Putamen (tissue), 1 donor: ENCODE measurements at regions not wholly inside any gene's neighbourhood (a gene's known extent, or its start where the extent isn't known, plus 50 kb on each side); places are given as distances from the start of the nearest gene placed in this dataset.
"Not testable (repeated sequence)": the region's sequence is repeated elsewhere in the genome, so short reads cannot be mapped to it uniquely, and the experiment has no call there.

Experiments
- DNase-seq: peaks from one replicate; pipeline ENCODE4 v3.0.0-alpha.2; 2016; ENCODE audit warnings: low spot score

DNA sequence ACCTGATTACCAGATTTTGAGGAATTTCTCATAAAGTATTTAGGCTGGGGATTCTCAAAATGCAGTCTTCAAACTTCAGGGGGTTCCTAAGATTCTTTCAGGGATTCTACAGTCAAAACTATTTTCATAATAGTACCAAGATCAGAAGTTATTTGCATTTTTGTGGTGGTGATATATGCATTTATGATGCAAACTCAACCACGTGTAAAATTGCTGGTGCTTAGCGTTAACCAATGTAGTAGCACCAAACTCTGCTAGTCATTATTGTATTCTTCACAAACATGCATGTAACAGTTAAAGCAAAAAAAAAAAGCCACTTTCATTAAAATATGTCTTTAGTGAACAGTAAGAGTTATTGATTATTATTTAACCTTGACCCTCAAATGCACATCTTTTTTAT, 274.9 kb upstream of the DNAJC19 start:
- no peak for DNase-seq

DNA sequence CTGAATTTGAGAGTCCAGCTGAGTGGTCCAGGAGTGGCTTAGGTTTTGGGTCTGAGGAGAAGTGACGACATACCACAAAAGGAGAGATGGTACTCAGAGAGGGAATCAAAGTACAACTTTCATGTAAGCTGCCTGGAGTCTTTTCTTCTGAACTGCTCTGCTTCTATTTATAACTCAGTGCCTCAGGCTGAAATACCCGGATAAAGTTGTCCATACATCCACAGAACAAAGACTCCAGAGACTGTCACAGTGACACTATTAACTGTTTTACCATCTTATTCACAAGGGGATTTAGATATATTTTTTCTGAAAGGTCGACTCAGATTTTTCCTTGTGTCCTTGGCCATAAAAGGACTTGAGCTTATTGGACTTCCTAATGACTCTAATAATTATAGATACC, 264.3 kb upstream of the DNAJC19 start:
- DNase-seq, result no peak

DNA sequence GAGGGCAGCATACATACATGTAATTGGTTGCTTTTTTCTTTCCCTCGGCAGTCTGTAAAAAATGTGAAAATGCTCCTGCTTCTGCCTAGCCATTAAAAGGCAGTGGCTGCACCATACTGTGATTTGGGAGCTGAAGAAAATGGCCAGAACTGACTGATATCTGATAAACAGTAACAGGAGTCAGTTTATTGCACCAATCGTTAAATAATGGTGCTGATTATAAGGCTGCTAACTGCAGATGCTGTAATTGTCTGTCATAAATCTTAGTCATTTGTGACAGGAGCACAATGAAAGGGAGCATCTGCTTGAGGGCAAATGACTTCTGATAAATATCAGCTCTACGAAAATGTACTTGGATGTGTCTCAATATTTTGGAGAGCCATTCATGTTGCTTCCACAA, 263.1 kb upstream of the DNAJC19 start:
- no peak for DNase-seq

DNA sequence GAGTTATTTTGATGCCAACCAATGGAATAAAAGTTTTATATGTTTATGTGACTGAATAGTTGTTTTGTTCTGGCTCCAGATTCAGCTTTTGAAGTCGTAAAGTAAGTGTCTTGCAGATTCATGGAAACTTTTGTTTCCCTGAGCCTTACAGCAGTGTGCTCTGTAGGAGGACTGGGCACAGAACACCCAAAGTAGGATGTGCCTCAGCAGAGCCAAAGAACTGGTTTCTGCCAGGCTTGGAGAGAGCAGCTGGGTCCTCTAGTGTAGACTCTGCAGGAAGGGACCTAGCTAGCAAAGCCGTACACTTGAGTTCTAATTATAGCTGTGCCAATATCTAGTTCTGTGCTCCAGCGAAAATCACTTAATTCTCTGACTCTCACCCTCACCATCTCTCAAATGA, 261.2 kb upstream of the DNAJC19 start:
- DNase-seq, result no peak

DNA sequence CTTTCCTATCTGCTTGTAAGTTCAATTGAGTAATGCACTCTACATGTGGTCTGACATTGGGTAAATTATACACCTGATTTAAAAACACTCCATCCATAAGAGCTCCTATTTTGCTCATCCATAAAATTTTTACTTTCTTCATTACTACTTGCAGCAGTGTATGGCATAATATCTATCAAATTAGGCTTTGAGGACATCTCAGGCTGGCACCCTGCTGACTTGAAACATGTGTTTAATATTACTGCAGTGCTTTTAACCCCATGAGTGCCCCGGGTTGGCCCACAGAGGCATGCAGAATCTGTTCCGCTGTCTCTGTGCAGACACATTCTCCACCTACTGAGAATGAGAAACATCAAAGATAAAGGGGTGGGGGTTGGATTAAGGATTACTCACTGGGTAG, 249.9 kb upstream of the DNAJC19 start:
- DNase-seq, result no peak

DNA sequence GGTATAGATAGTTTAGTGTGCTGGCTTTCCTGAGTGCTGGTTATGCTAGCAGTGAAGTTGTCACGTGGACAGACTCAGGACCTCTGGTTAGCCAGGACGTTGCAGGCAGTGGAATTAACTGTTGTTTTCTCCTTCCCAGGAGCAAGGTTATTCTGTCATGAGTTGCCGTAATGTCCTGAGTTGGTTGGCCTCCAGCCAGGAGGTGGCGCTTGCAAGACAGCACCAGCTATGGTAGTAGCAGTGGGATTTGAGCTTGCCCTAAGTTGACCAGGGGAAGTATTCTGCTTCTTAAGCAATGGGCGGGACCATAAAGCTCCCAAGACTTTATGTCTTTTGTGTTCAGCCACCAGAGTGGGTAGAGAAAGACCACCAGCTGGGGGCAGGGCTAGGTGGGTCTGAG, 240.7 kb upstream of the DNAJC19 start:
- DNase-seq, result no peak

DNA sequence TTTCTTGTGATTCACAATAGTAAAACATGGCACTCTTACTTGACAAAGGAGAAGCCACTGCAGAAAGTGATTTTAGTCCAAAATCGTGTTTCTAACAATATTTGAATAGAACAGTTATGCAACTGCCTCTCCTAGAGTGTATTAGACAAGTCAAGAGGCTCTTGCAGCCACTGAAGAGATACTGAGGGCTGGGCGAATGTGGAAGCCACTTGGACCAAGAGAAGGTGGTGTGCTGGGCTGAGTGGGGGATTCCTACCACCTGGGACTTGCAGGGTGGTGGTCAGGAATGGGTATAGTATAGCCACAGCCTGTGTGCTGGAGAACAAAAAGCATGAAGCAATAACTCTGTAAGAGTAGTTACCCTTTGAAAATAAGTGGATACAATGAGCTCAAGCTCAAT, 223.8 kb upstream of the DNAJC19 start:
- no peak for DNase-seq

DNA sequence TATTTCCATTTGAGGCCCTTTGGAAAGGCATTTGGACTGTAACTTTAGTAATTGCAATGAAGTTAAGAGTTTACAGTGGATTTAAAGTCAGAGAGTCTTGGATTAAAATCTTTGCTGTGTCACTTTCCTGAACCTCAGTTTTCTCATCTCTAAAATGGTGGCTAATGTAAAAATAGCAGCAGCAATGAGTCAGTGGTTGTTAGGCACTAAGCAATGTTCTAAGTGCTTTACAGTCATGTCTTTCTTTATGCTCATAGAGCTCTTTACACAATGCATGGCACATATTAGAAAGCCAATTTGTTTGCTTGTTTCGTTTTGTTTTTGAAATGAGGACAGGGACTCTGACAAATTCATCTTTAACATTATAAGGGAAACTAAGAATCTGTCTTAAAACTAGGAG, 222.7 kb upstream of the DNAJC19 start:
- no peak for DNase-seq

DNA sequence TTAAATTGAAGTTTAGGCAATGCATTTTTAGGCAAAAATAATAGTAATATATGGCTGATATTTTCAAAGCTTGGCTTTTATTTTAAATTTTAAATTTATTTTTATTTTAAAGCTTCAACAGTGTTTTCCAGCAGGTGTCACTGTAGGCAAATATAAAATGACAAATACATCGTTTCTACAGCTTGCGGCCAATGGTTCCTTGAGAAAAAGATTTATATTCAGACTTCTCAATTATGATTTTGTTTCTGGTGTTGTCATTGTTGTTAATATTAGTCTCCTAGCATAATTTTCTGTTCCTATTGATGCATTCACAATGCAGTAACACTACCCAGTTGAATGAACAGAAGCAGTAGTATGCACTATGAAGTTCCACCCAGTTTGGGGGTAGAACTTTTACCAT, 220.7 kb upstream of the DNAJC19 start:
- no peak for DNase-seq

DNA sequence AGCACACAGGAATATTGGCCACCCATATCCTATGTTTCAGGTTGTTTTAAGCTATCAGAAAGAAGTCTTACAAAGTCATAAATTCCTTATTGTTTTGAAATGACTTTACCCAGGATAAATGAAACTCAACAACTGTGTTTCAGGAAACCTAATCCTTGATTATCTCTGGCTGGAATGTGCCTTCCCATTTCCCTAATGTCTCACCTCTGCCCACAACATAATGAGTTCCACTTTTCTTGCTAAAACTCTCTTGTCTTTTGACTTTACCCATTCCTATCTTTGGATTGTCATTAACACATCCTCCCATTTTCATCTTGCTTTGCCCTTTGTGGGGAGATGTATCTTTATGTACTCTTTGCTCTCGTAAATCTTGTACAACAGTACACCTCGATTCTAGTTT, 200.0 kb upstream of the DNAJC19 start:
- no peak for DNase-seq

DNA sequence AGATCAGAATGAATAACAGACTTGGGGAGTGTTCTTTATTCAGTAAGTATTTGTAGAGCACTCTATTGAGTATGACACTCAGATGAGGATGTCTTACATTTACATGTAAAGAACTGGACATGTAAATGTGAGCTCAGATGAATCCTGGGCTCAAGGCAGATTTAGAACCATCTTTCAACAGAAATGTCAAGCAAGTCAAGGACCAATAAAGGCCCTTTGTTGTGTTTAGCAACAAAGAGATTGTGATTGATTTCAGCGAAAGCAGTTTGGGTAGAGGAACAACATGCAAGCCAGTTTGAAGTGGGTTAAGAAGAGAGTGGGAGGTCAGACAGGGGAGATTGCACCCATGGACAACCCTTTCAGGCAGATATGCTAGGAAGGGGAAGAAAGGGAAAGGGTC, 194.2 kb upstream of the DNAJC19 start:
- DNase-seq, result no peak

DNA sequence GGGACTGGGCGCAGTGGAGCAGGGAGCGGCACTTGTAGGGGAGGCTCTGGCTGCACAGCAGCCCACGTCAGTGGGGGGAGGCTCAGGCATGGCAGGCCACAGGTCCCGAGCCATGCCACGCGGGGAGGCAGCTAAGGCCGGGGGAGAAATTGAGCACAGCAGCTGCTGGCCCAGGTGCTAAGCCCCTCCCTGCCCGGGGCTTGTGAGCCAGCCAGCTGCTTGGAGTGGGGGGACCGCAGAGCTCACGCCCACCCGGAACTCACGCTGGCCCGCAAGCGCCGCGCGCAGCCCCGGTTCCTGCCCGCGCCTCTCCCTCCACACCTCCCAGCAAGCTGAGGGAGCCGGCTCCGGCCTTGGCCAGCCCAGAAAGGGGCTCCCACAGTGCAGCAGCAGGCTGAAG, 193.5 kb upstream of the DNAJC19 start:
- DNase-seq, result not testable (repeated sequence)

DNA sequence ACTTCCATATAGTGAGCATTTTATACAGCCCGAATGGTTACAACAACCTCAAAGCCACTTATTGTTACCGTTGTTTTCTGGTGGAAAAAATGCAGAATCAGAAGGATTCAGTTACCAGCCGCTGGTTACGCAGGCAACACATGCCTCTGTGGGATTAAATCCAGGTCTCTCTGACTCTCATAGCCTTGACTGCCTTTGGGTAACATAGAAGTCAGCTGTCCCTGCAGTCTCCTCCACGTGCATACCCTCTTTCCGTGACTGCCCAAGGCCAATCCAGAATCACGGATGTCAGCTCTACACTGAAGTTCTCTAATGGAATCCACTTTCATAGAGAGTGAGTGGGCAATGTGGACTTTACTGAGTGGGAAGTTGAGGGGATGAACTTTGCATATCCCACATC, 189.5 kb upstream of the DNAJC19 start:
- no peak for DNase-seq

DNA sequence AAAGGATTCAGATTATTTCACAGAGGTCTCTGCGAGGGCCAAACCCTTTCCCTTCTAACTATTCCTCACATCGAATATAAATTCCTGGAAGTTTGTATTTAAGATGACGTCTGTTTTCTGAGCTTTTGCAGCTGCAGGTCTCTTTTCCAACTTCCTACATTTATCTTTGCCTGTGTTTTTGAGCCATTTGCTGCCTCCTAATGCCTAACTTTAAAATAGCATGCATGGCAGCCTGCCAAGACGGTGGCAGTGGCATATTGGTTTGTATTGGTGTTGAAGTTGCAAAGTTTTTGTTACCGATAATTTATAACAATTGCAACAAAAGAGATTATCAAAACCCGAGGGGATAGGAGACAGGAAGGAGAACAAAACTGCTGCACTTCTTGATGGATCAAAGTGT, 187.1 kb upstream of the DNAJC19 start:
- DNase-seq, result peak; percentile 76

DNA sequence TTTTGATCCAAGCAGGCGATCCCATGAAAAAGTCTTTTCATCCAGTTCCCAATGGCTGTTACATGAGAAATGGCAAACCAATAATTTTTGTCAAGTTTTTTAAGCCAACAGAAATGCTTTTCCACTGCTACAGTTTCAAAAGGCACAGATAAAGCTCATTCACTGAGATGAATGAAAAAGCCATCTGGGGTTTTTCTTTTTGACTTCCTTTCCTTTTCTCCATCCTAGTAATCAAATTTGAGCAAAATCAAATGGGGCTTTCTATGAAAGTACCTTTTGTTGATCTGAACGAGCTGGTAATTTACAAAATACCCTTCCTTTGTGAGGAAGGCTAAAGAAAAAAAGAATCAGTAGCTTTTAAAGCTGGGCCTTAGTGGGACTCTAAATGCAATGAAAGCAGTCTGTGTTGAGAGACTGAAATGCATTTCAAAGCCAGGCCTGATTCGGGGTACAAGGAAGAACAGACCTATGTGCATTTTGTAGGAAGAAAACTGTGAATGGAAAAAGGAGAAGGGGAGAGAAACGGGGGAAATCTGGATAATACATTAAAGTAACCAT, 185.2 kb upstream of the DNAJC19 start:
- no peak for DNase-seq

DNA sequence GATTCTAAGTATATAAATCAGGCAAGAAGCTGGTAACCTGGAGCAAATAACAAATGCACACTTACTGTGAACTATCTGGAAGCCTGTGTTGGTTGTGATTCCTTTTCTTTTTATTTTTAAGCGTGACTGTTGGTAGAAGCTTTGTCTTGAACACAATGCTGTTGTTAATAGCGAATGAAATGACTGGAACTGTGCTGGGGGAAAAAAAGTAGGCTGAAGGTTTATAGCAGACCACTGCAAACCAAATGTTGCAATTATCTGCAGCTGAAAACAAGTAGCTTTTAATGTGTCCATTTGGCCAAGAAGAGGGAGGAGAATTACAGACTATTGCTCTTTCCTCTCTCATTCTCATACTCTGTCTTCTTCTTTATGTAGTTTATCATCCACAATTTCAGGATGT, 184.5 kb upstream of the DNAJC19 start:
- no peak for DNase-seq

DNA sequence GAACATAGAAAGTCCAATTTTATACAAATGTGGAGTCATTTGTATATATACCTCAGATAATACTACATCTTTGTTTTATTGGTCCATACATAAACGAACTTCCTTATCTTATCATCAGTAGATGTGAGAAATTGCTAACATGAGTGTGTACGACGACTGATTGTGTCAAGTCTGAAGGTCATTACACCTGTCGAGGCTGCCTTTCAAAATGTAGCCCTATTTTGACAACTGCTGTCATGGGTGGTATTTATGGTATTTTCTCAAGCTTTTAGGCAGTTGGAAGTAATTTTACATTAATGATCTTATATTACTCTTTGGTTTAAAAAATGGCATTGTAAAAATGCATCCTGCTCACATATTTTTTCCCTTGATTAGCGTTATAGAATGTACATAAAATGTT, 183.7 kb upstream of the DNAJC19 start:
- no peak for DNase-seq

DNA sequence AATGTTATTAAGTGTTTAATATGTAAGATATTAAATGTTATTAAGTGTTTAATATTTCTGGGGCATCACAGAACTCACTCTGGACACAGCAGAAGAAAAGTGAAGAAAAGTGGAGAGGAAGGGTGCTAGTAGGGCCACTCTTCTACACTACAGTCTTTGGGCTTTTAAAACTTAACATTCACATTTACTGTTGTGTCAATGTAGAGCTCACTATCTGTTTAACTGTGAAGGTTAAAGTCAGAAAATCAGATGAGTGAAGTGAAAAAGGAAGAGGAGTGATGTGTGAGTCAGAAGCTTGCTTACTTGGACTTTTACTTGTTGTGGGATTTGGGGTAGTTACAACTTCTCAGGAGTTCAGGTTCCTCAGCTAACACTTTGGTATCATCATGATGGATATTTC, 145.3 kb upstream of the DNAJC19 start:
- no peak for DNase-seq

DNA sequence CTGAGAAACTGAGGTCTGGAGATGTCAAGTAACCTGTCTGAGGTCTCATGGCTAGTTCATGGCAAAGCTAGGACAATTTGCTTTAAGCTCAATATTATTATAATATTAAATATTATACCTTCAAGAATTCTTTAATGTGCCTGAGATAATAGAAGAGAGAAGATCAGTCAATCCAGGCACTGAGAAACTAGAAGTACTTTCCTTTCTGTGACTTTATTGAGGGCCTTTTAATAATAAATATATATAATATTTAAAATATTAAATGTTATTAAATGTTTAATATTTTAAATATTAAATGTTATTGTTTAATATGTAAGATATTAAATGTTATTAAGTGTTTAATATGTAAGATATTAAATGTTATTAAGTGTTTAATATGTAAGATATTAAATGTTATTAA, 144.3 kb upstream of the DNAJC19 start:
- DNase-seq, result no peak

DNA sequence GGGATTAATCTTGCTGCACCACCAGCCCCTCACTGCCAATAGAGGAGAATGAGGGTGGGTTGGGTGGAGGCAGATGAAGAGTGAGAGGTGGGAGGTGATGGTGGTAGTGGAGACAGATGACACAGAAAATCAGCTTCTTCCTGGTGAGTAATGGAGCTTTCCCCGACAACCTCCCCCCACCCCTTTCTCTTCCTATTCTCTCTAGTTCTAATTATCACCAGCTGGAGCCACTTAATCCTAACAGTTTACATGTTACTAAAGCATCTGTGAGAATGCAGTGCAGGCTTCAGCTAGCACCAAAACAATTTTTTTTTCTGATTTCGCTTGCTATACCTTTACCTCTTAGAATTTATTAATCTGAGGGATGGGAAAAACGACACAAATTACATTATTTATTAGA, 116.1 kb upstream of the DNAJC19 start:
- no peak for DNase-seq

DNA sequence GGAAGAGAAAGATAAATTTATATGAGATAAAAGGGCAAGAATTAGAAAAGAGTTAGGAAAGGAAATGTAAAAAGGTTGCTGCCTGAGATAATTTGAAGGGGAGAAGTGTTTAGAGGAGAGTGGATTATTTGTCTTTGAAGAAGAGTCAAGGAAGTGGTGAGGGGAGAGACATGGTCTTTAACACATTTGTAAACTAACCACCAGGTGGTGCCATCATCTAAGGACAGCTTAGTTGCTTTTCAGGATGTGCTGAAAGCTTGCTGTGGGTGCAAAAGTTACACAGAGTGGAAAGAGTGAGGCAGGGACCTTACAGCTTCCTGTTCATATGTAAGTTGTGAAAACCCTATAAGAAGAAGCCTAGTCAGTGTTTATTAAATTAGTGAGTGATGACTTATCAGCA, 114.1 kb upstream of the DNAJC19 start:
- no peak for DNase-seq

DNA sequence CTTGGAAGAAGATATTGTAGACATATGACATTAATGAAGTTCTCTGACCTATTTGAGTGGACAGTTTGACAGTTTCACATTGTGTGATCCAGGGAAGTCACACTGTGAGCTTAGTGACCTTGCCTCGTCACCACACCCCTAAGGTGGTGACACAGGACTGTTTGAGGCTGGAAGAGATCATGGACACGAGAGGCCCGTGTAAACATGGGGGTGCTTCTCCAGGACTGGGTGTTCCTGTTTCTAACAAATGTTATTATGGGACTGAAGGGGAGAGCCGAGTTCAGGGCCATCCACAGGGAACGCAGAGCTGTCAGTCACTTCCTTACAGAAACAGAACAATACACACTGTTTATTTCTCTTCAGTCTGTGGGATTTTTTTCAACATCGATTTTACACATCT, 96.5 kb upstream of the DNAJC19 start:
- DNase-seq, result no peak

DNA sequence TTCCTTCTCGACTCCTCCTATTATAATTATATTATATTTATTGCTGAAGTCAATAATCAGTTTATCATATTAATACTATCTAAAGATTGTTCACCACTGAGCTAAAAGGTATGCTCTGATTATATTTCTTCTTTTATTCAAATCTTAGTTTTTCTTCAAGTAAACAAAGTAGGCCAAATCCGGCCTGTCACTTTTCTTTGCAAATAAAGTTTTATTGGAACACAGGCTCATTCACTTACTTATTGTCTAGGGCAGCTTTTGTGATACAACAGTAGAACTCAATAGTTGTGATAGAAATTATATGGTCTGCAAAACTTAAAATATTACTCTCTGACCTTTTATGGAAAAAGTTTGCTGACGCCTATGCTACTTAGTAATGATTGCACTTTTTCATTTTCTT, 92.4 kb upstream of the DNAJC19 start:
- DNase-seq, result no peak

DNA sequence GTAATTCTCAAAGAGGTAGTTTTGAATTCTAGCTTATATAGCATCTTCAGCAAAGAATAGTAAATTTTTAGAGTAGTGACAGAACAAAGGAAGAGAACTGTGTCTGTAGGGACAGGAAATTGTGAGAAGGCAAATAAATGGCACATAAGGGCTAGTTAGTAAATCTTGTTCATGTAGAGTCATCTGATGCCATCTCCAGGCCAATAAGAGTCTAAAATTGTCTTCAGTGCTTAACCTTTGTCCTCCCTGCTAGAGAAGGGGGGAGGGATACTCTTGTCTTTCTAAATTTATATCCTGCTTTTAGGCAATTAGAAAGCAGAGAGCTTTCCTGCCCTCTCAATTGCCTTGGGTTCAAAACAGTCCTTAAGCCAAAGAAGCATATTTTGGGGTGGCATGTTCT, 87.0 kb upstream of the DNAJC19 start:
- no peak for DNase-seq

DNA sequence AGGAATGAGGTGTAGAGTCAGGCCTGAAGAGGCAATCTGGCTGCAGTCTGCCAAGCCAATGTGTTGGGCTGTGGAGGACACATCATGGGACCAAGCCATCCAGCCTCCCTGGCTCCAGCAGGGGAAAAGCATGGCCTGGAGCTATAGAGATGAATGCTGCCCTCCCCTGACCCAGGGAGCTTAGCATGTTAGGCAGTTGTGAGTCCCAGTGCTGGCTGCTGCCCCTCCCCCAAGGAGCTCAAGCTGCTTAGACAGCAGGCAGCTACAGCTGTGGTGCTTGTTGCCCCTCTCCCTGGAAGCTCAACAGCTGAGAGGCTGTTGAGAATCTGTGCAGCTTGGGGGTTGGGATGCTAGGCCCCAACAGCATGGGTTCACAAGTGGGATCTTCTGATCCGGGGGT, 85.6 kb upstream of the DNAJC19 start:
- no peak for DNase-seq
